Right lobe of liver (tissue), 4 donors: ENCODE measurements at regions not wholly inside any gene's neighbourhood (a gene's known extent, or its start where the extent isn't known, plus 50 kb on each side); places are given as distances from the start of the nearest gene placed in this dataset.

Source experiments
- POLR2A ChIP-seq: fragments of 450-650 bp; IDR thresholded peaks from one replicate; pipeline ENCODE4 v1.6.1; 2017; ENCODE audit warnings: antibody characterized with exemption, mild to moderate bottlenecking
- TF ChIP-seq, protein P1 (sequence below), 4 donors: fragments of 200-600 bp in 3 of 4; fragments of 450-650 bp in 1 of 4; IDR thresholded peaks; one replicate each; pipeline versions ENCODE4 v1.5.1 to v1.8.0; 2016 to 2022; ENCODE audit warnings: antibody characterized with exemption in 4 of 4, mild to moderate bottlenecking in 2 of 4
- donor health status: DM: no; HTN: no; CAD: no.
- donor health status: DM: no; HTN: no; CAD: no.
- donor health status: DM: no; HTN: yes; CAD: no.

DNA sequence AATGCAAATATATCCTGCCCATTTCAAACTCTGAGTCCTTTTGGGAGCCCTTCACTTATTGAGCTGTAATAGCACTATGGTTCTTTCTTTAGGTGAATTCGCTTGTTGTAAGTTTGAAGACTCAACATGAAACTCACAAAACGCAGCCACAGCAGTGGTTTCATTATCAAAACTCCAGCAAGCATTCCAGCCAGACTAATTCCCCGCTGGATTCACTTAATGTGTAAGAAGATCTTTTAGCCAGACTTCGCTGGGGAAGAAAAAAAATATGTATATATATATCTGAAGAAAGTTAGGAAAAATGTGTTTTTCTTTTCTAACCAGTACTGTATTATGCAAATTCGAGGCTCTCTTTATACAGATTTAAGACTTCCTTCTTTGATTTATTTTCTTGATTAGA is 241.1 kb downstream of the WNT5A start:
- TF ChIP-seq, protein P1, sequence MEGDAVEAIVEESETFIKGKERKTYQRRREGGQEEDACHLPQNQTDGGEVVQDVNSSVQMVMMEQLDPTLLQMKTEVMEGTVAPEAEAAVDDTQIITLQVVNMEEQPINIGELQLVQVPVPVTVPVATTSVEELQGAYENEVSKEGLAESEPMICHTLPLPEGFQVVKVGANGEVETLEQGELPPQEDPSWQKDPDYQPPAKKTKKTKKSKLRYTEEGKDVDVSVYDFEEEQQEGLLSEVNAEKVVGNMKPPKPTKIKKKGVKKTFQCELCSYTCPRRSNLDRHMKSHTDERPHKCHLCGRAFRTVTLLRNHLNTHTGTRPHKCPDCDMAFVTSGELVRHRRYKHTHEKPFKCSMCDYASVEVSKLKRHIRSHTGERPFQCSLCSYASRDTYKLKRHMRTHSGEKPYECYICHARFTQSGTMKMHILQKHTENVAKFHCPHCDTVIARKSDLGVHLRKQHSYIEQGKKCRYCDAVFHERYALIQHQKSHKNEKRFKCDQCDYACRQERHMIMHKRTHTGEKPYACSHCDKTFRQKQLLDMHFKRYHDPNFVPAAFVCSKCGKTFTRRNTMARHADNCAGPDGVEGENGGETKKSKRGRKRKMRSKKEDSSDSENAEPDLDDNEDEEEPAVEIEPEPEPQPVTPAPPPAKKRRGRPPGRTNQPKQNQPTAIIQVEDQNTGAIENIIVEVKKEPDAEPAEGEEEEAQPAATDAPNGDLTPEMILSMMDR (IDR thresholded peaks at IDR 0.05), result no peak
- no peak for TF ChIP-seq POLR2A
